Liver (tissue), 7 donors: ENCODE measurements at regions not wholly inside any gene's neighbourhood (a gene's known extent, or its start where the extent isn't known, plus 50 kb on each side); places are given as distances from the start of the nearest gene placed in this dataset.

ENCODE experiments used
- DNase-seq: peaks from one replicate; pipeline ENCODE4 v3.0.0-alpha.2; 2017; ENCODE audit warnings: low spot score
- H3K27ac ChIP-seq, 2 donors: one replicate each; pipeline ENCODE4 v1.7.0; 2013; ENCODE audit warnings: inconsistent platforms in 2 of 2, low read length in 2 of 2, control low read depth in 1 of 2, low read depth in 1 of 2, mild to moderate bottlenecking in 1 of 2
- H3K27me3 ChIP-seq, 4 donors: one replicate each; pipeline versions ENCODE4 v1.6.1 to v1.7.0; 2013; ENCODE audit warnings: low read length in 3 of 4, inconsistent platforms in 1 of 4, mild to moderate bottlenecking in 1 of 4, moderate library complexity in 1 of 4; ENCODE audit not compliant: control insufficient read depth in 4 of 4, insufficient read depth in 4 of 4
- H3K36me3 ChIP-seq, 4 donors: one replicate each; pipeline versions ENCODE4 v1.6.1 to v1.7.0; 2013; ENCODE audit warnings: low read length in 3 of 4, mild to moderate bottlenecking in 3 of 4, low read depth in 1 of 4, moderate library complexity in 1 of 4; ENCODE audit not compliant: control insufficient read depth in 4 of 4, insufficient read depth in 3 of 4
- H3K4me1 ChIP-seq, 4 donors: one replicate each; pipeline versions ENCODE4 v1.6.1 to v1.7.0; 2013; ENCODE audit warnings: low read length in 3 of 4, mild to moderate bottlenecking in 3 of 4, moderate library complexity in 1 of 4; ENCODE audit not compliant: control insufficient read depth in 4 of 4, insufficient read depth in 4 of 4
- H3K4me3 ChIP-seq, 3 donors: one replicate each; pipeline versions ENCODE4 v1.6.1 to v1.7.0; 2013; ENCODE audit warnings: low read length in 3 of 3, control low read depth in 1 of 3, low read depth in 1 of 3, mild to moderate bottlenecking in 1 of 3
- H3K9ac ChIP-seq, 2 donors: one replicate each; pipeline ENCODE4 v1.7.0; 2013; ENCODE audit warnings: low read length in 2 of 2, mild to moderate bottlenecking in 2 of 2, moderate library complexity in 2 of 2, control low read depth in 1 of 2, low read depth in 1 of 2
- H3K9me3 ChIP-seq, 4 donors: one replicate each; pipeline versions ENCODE4 v1.6.1 to v1.7.0; 2013; ENCODE audit warnings: low read length in 3 of 4; ENCODE audit not compliant: control insufficient read depth in 4 of 4
- FOXA1 ChIP-seq: IDR thresholded peaks from 2 replicates; pipeline ENCODE4 v1.6.1; 2016; ENCODE audit warnings: antibody characterized with exemption
- FOXA2 ChIP-seq: IDR thresholded peaks from 2 replicates; pipeline ENCODE4 v1.6.1; 2016; ENCODE audit warnings: antibody characterized with exemption
- GABPA ChIP-seq, 2 donors: IDR thresholded peaks in 1 of 2; conservative IDR thresholded peaks in 1 of 2; 2 replicates each; pipeline ENCODE4 v1.6.1; 2016; ENCODE audit warnings: antibody characterized with exemption in 2 of 2, mild to moderate bottlenecking in 1 of 2, moderate library complexity in 1 of 2
- HNF4A ChIP-seq, 2 donors: conservative IDR thresholded peaks; 2 replicates each; pipeline ENCODE4 v1.6.1; 2016; ENCODE audit warnings: antibody characterized with exemption in 2 of 2, mild to moderate bottlenecking in 2 of 2
- HNF4G ChIP-seq: IDR thresholded peaks from 2 replicates; pipeline ENCODE4 v1.6.1; 2016; ENCODE audit warnings: antibody characterized with exemption
- JUND ChIP-seq, 2 donors: IDR thresholded peaks; 2 replicates each; pipeline ENCODE4 v1.6.1; 2016; ENCODE audit warnings: antibody characterized with exemption in 2 of 2
- RAD21 ChIP-seq, 2 donors: IDR thresholded peaks; 2 replicates each; pipeline ENCODE4 v1.6.1; 2016; ENCODE audit warnings: antibody characterized with exemption in 2 of 2, mild to moderate bottlenecking in 2 of 2
- RXRA ChIP-seq, 2 donors: IDR thresholded peaks; 2 replicates each; pipeline ENCODE4 v1.6.1; 2017 to 2018; ENCODE audit warnings: antibody characterized with exemption in 2 of 2, mild to moderate bottlenecking in 1 of 2
- SP1 ChIP-seq: IDR thresholded peaks from 2 replicates; pipeline ENCODE4 v1.6.1; 2018; ENCODE audit warnings: antibody characterized with exemption, mild to moderate bottlenecking
- TAF1 ChIP-seq: conservative IDR thresholded peaks from 2 replicates; pipeline ENCODE4 v1.6.1; 2016; ENCODE audit warnings: antibody characterized with exemption, mild to moderate bottlenecking
- YY1 ChIP-seq: IDR thresholded peaks from 2 replicates; pipeline ENCODE4 v1.6.1; 2016; ENCODE audit warnings: antibody characterized with exemption, mild to moderate bottlenecking
- WGBS: extraction: QIAGEN DNeasy Blood & Tissue Kit; methylation state at CpG from one replicate; pipeline ENCODE4 v1.1.7; 2013; 5-methylcytosine and 5-hydroxymethylcytosine counted together
- TF ChIP-seq, protein P1 (sequence below): IDR thresholded peaks from 2 replicates; pipeline ENCODE4 v1.6.1; 2016; ENCODE audit warnings: antibody characterized with exemption
- TF ChIP-seq, protein P2 (sequence below): IDR thresholded peaks from 2 replicates; pipeline ENCODE4 v1.6.1; 2016; ENCODE audit warnings: antibody characterized with exemption, mild to moderate bottlenecking
- TF ChIP-seq, protein P3 (sequence below): IDR thresholded peaks from 2 replicates; pipeline ENCODE4 v1.6.1; 2016; ENCODE audit warnings: antibody characterized with exemption
- TF ChIP-seq, protein P4 (sequence below): IDR thresholded peaks from 2 replicates; pipeline ENCODE4 v1.6.1; 2016; ENCODE audit warnings: antibody characterized with exemption
- donor health status: healthy.
- donor health status: healthy.
- donor health status: healthy.
- donor health status: healthy.

DNA sequence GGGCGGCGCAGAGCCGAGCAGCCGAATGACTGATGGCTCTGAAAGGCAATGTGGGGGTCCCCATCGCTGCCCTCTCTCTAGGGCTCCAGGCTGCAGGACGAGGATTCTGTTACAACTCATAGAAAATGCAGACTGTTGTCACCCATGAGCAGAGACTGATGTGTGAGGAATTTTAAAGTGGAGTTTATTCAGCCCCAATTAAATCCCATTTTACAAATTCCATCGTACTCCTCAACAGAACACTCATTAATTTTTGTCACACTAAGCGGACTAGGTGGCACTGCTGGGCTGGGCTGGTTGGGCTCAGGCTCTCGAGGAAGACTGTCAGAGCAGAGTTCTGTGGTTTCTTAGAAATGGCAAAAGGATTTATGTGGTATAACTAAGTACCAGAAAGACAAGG is 102.6 kb upstream of the SPON1 start:
- Histone ChIP-seq H3K4me1 (no peaks in the 10 kb centered on the region), H3K4me3 (no peak overlapping the region), H3K36me3 (no peaks in the 10 kb centered on the region), H3K27ac (no peak overlapping the region), H3K9me3 (peaks cover 0 to 4% (median 0%) of the 10 kb centered on the region in 4 donors), H3K27me3 (peaks cover 0 to 3% (median 1%) of the 10 kb centered on the region in 4 donors), H3K9ac (no peak overlapping the region)
- TF ChIP-seq, protein P1, sequence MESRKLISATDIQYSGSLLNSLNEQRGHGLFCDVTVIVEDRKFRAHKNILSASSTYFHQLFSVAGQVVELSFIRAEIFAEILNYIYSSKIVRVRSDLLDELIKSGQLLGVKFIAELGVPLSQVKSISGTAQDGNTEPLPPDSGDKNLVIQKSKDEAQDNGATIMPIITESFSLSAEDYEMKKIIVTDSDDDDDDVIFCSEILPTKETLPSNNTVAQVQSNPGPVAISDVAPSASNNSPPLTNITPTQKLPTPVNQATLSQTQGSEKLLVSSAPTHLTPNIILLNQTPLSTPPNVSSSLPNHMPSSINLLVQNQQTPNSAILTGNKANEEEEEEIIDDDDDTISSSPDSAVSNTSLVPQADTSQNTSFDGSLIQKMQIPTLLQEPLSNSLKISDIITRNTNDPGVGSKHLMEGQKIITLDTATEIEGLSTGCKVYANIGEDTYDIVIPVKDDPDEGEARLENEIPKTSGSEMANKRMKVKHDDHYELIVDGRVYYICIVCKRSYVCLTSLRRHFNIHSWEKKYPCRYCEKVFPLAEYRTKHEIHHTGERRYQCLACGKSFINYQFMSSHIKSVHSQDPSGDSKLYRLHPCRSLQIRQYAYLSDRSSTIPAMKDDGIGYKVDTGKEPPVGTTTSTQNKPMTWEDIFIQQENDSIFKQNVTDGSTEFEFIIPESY: no peak
- TF ChIP-seq FOXA1: no peak
- TF ChIP-seq GABPA (IDR thresholded peaks at IDR 0.05 in 1 of 2, conservative IDR thresholded peaks at IDR 0.05 in 1 of 2): no peak
- no peak for TF ChIP-seq RAD21 (IDR thresholded peaks at IDR 0.05)
- no peak for DNase-seq
- 79% methylated on average over 9 of the region's 9 CpGs for WGBS

DNA sequence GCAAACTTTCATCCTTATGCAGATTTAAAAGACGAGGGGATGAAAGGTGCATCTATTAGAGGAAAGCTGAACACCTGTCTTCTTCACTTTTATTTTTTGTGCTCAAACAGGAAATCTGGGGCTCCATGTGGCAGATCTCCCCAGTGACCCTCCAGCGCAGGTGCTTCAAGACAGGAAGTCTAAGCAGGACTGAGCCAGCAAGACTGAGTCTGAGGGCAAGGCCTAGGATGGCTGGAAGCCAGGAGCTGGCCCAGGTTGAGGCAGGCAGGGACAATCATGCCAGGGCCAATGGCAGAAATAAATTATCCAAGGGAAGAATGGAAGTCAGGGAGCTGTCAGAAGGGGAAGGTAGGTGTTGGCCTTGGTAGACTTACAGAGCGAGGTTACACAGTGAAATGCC is 101.1 kb upstream of the SPON1 start:
- 81% methylated on average over 3 of the region's 3 CpGs for WGBS
- TF ChIP-seq HNF4G: no peak
- no peak for TF ChIP-seq YY1
- TF ChIP-seq, protein P2, sequence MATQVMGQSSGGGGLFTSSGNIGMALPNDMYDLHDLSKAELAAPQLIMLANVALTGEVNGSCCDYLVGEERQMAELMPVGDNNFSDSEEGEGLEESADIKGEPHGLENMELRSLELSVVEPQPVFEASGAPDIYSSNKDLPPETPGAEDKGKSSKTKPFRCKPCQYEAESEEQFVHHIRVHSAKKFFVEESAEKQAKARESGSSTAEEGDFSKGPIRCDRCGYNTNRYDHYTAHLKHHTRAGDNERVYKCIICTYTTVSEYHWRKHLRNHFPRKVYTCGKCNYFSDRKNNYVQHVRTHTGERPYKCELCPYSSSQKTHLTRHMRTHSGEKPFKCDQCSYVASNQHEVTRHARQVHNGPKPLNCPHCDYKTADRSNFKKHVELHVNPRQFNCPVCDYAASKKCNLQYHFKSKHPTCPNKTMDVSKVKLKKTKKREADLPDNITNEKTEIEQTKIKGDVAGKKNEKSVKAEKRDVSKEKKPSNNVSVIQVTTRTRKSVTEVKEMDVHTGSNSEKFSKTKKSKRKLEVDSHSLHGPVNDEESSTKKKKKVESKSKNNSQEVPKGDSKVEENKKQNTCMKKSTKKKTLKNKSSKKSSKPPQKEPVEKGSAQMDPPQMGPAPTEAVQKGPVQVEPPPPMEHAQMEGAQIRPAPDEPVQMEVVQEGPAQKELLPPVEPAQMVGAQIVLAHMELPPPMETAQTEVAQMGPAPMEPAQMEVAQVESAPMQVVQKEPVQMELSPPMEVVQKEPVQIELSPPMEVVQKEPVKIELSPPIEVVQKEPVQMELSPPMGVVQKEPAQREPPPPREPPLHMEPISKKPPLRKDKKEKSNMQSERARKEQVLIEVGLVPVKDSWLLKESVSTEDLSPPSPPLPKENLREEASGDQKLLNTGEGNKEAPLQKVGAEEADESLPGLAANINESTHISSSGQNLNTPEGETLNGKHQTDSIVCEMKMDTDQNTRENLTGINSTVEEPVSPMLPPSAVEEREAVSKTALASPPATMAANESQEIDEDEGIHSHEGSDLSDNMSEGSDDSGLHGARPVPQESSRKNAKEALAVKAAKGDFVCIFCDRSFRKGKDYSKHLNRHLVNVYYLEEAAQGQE: no peak
- TF ChIP-seq, protein P1: no peak
- Histone ChIP-seq H3K9me3 (peaks cover 0 to 3% (median 0%) of the 10 kb centered on the region in 4 donors), H3K27me3 (peaks cover 0 to 3% (median 0%) of the 10 kb centered on the region in 4 donors), H3K4me3 (no peak overlapping the region), H3K4me1 (no peaks in the 10 kb centered on the region), H3K27ac (no peak overlapping the region), H3K9ac (no peak overlapping the region), H3K36me3 (no peaks in the 10 kb centered on the region)
- no peak for DNase-seq

DNA sequence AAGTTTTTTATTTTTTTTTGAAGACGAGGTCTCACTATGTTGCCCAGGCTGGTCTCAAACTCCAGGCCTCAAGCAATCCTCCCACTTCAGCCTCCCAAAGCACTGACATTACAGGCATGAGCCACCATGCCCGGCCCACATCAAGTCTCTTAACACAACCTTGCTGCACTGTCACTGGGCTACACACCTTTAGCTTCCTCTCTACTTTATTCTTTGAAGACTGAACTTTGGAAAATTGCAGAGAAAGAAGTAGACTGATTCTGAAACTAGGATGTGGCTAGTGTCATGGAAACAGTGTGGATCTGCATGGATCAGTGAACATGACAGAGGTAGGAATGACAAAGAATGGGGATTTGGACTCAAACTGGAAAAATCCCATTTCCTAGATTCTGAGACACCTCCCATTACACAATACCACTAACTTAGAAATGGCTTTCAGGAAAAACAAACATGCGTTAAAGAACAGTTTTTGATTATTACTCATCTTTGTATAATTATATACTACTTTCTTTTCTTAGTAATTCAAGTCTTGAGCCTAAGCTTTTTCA is 99.6 kb upstream of the SPON1 start:
- H3K9me3 ChIP-seq: peaks cover 0 to 3% (median 0%) of the 10 kb centered on the region in 4 donors
- H3K4me1 ChIP-seq: no peaks in the 10 kb centered on the region
- H3K27ac ChIP-seq: no peak overlapping the region
- H3K9ac ChIP-seq: no peak overlapping the region
- no peak overlapping the region for H3K4me3 ChIP-seq
- H3K36me3 ChIP-seq: no peaks in the 10 kb centered on the region
- 85% methylated on average over 3 of the region's 3 CpGs for WGBS
- H3K27me3 ChIP-seq: peaks cover 0 to 3% (median 0%) of the 10 kb centered on the region in 4 donors
- DNase-seq: no peak
- no peak for TF ChIP-seq TAF1
- TF ChIP-seq, protein P3, sequence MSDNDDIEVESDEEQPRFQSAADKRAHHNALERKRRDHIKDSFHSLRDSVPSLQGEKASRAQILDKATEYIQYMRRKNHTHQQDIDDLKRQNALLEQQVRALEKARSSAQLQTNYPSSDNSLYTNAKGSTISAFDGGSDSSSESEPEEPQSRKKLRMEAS: no peak
- TF ChIP-seq RAD21 (IDR thresholded peaks at IDR 0.05): no peak
- TF ChIP-seq JUND (IDR thresholded peaks at IDR 0.05): no peak
- no peak for TF ChIP-seq FOXA2
- TF ChIP-seq RXRA (IDR thresholded peaks at IDR 0.05): no peak
- TF ChIP-seq HNF4A (conservative IDR thresholded peaks at IDR 0.05): no peak
- TF ChIP-seq, protein P2: no peak
- TF ChIP-seq YY1: no peak
- no peak for TF ChIP-seq SP1
- TF ChIP-seq, protein P4, sequence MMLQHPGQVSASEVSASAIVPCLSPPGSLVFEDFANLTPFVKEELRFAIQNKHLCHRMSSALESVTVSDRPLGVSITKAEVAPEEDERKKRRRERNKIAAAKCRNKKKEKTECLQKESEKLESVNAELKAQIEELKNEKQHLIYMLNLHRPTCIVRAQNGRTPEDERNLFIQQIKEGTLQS: no peak
